H1 (cell line): ENCODE measurements at regions not wholly inside any gene's neighbourhood (a gene's known extent, or its start where the extent isn't known, plus 50 kb on each side); places are given as distances from the start of the nearest gene placed in this dataset.

Experiments used
- EZH2 ChIP-seq: fragments of 200-600 bp; sonication (generic); IDR thresholded peaks from 2 replicates; pipeline ENCODE4 v1.7.1; 2012; ENCODE audit warnings: low read depth, mild to moderate bottlenecking, moderate library complexity, low read length, inconsistent platforms; ENCODE audit not compliant: severe bottlenecking
- GABPA ChIP-seq: IDR thresholded peaks from 2 replicates; pipeline ENCODE4 v1.6.1; 2011; ENCODE audit warnings: mild to moderate bottlenecking, low read length, moderate library complexity, borderline replicate concordance; ENCODE audit not compliant: insufficient read depth
- POLR2A ChIP-seq, 2 experiments: IDR thresholded peaks; 1 replicate in 1 of 2; 2 replicates in 1 of 2; pipeline ENCODE4 v1.6.1; 2011; ENCODE audit warnings: low read depth in 2 of 2, low read length in 2 of 2, mild to moderate bottlenecking in 2 of 2; ENCODE audit errors: control extremely low read depth in 1 of 2
- RFX5 ChIP-seq: IDR thresholded peaks from 2 replicates; pipeline ENCODE4 v1.6.1; 2011; ENCODE audit warnings: low read depth, low read length, improper control_type of control experiment, borderline replicate concordance
- SP2 ChIP-seq: IDR thresholded peaks from 2 replicates; pipeline ENCODE4 v1.6.1; 2012; ENCODE audit warnings: mild to moderate bottlenecking, low read length, inconsistent platforms
- TAF1 ChIP-seq: IDR thresholded peaks from 2 replicates; pipeline ENCODE4 v1.6.1; 2011; ENCODE audit warnings: mild to moderate bottlenecking, low read depth, low read length
- YY1 ChIP-seq: IDR thresholded peaks from 2 replicates; pipeline ENCODE4 v1.6.1; 2011; ENCODE audit warnings: low read depth, mild to moderate bottlenecking, low read length
- ZNF274 ChIP-seq: IDR thresholded peaks from 2 replicates; pipeline ENCODE4 v1.7.0; 2012; ENCODE audit warnings: low read length, borderline replicate concordance; ENCODE audit errors: extremely low read depth
- TF ChIP-seq, protein P1 (sequence below), 3 experiments: IDR thresholded peaks; 1 replicate in 2 of 3; 2 replicates in 1 of 3; pipeline versions ENCODE4 v1.5.1 to v1.6.1; 2011; ENCODE audit warnings: low read length in 3 of 3, mild to moderate bottlenecking in 3 of 3, inconsistent platforms in 2 of 3, low read depth in 1 of 3, moderate library complexity in 1 of 3; ENCODE audit not compliant: insufficient read depth in 1 of 3; ENCODE audit errors: control extremely low read depth in 1 of 3

DNA sequence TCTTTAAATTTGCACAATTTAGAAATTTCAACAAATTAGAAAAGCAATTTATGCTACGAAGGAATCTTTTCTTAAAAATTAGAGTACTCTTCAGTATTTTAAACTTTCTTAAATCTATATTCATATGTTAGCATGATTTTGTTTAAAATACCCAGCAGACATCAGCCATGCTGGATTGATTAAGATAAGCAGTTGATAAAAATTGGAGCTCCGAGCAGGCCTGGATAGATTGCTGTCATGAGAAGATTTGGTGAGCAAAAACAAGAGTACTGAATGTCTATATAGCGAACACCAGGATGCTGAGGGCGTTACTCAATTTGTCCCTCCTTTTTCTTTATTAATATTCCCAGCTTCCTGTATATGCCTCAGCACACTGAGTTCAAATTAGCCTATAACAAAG, 108.4 kb upstream of the SLC35B3 start:
- TF ChIP-seq, protein P1, sequence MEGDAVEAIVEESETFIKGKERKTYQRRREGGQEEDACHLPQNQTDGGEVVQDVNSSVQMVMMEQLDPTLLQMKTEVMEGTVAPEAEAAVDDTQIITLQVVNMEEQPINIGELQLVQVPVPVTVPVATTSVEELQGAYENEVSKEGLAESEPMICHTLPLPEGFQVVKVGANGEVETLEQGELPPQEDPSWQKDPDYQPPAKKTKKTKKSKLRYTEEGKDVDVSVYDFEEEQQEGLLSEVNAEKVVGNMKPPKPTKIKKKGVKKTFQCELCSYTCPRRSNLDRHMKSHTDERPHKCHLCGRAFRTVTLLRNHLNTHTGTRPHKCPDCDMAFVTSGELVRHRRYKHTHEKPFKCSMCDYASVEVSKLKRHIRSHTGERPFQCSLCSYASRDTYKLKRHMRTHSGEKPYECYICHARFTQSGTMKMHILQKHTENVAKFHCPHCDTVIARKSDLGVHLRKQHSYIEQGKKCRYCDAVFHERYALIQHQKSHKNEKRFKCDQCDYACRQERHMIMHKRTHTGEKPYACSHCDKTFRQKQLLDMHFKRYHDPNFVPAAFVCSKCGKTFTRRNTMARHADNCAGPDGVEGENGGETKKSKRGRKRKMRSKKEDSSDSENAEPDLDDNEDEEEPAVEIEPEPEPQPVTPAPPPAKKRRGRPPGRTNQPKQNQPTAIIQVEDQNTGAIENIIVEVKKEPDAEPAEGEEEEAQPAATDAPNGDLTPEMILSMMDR (IDR thresholded peaks at IDR 0.05; ENCODE audit: control extremely low read depth in 1 of 3, insufficient read depth in 1 of 3, low read depth in 1 of 3, low read length in 3 of 3): no peak
- no peak for TF ChIP-seq SP2
- TF ChIP-seq POLR2A (IDR thresholded peaks at IDR 0.05; ENCODE audit: control extremely low read depth in 1 of 2, low read depth in 2 of 2, low read length in 2 of 2): no peak
- TF ChIP-seq EZH2: no peak
- TF ChIP-seq GABPA: no peak
- TF ChIP-seq RFX5: no peak
- TF ChIP-seq ZNF274: no peak
- TF ChIP-seq YY1: no peak
- no peak for TF ChIP-seq TAF1
